ENCODE measurements at regions not wholly inside any gene's neighbourhood (a gene's known extent, or its start where the extent isn't known, plus 50 kb on each side); places are given as distances from the start of the nearest gene placed in this dataset.

GRCh38 chr5:17403695-17404490, 94.1 kb upstream of the TAF11L2 start:
- TF ChIP-seq POLR2AphosphoS5 (IDR thresholded peaks at IDR 0.05; ENCODE audit: borderline replicate concordance, low read depth, low read length) (no peak), EZH2 (IDR thresholded peaks at IDR 0.05) (no peak)

Data from SK-N-MC (cell line).